ENCODE measurements at regions not wholly inside any gene's neighbourhood (a gene's known extent, or its start where the extent isn't known, plus 50 kb on each side); places are given as distances from the start of the nearest gene placed in this dataset.
A peak's percentile ranks its signal among the peaks of the same experiment; 100 is the strongest.

- no peak for DNase-seq
Measured at GRCh38 chrX:147710301-147710700, 201.4 kb upstream of the FMR1 start.

- no peak for DNase-seq
Measured at GRCh38 chrX:147733369-147733768, 178.3 kb upstream of the FMR1 start.

GRCh38 chrX:147735364-147735763, 176.4 kb upstream of the FMR1 start:
- no peak for DNase-seq

- DNase-seq = no peak
Measured at GRCh38 chrX:147736045-147736444, 175.7 kb upstream of the FMR1 start.

- DNase-seq = no peak
Measured at GRCh38 chrX:147737690-147738089, 174.0 kb upstream of the FMR1 start.

- DNase-seq = no peak
Measured at GRCh38 chrX:147738265-147738664, 173.5 kb upstream of the FMR1 start.

- DNase-seq = no peak
Measured at GRCh38 chrX:147739196-147739595, 172.5 kb upstream of the FMR1 start.

- DNase-seq = no peak
Measured at GRCh38 chrX:147741776-147742175, 169.9 kb upstream of the FMR1 start.

GRCh38 chrX:147749308-147749707, 162.4 kb upstream of the FMR1 start:
- no peak for DNase-seq

GRCh38 chrX:147757750-147758149, 154.0 kb upstream of the FMR1 start:
- DNase-seq = no peak

- DNase-seq = no peak
Measured at GRCh38 chrX:147763131-147763530, 148.6 kb upstream of the FMR1 start.

GRCh38 chrX:147764868-147765267, 146.9 kb upstream of the FMR1 start:
- DNase-seq = no peak

GRCh38 chrX:147770858-147771257, 140.9 kb upstream of the FMR1 start:
- DNase-seq = no peak

- no peak for DNase-seq
Measured at GRCh38 chrX:147776988-147777387, 134.7 kb upstream of the FMR1 start.

GRCh38 chrX:147779173-147779572, 132.5 kb upstream of the FMR1 start:
- no peak for DNase-seq

- no peak for DNase-seq
Measured at GRCh38 chrX:147781844-147782243, 129.9 kb upstream of the FMR1 start.

- no peak for DNase-seq
Measured at GRCh38 chrX:147788641-147789350, 122.9 kb upstream of the FMR1 start.

- DNase-seq = no peak
Measured at GRCh38 chrX:147800663-147801062, 111.1 kb upstream of the FMR1 start.

- peak in 1 of 2 experiments; percentile 7 for DNase-seq
Measured at GRCh38 chrX:147803948-147804347, 107.8 kb upstream of the FMR1 start.

GRCh38 chrX:147811803-147812202, 99.9 kb upstream of the FMR1 start:
- DNase-seq = no peak

GRCh38 chrX:147827070-147827469, 84.6 kb upstream of the FMR1 start:
- DNase-seq = no peak

GRCh38 chrX:147828719-147829118, 83.0 kb upstream of the FMR1 start:
- DNase-seq = no peak

GRCh38 chrX:147832707-147833348, 78.9 kb upstream of the FMR1 start:
- no peak for DNase-seq

GRCh38 chrX:147838465-147839131, 73.1 kb upstream of the FMR1 start:
- DNase-seq = no peak
